Prostate gland (tissue), 2 donors: ENCODE measurements at regions not wholly inside any gene's neighbourhood (a gene's known extent, or its start where the extent isn't known, plus 50 kb on each side); places are given as distances from the start of the nearest gene placed in this dataset.

Experiments
- CTCF ChIP-seq, 4 experiments: fragments of 200-600 bp in 2 of 4; fragments of 450-650 bp in 2 of 4; sonication (generic) in 2 of 4; IDR thresholded peaks; 1 replicate in 3 of 4; 2 replicates in 1 of 4; pipeline ENCODE4 v1.5.1; 2016 to 2019; ENCODE audit warnings: antibody characterized with exemption in 4 of 4, mild to moderate bottlenecking in 2 of 4, moderate library complexity in 2 of 4
- POLR2AphosphoS5 ChIP-seq: sonication (generic); formaldehyde crosslinking; IDR thresholded peaks from one replicate; pipeline ENCODE4 v1.6.1; 2017; ENCODE audit warnings: antibody characterized with exemption

GRCh38 chr2:123853161-123853560, 171.9 kb upstream of the CNTNAP5 start:
- no peak for TF ChIP-seq CTCF (IDR thresholded peaks at IDR 0.05)
- TF ChIP-seq POLR2AphosphoS5 = no peak
